Amniotic epithelial cell (primary cell): ENCODE measurements at regions not wholly inside any gene's neighbourhood (a gene's known extent, or its start where the extent isn't known, plus 50 kb on each side); places are given as distances from the start of the nearest gene placed in this dataset.

Source experiments
- DNase-seq: peaks from one replicate; pipeline ENCODE4 v3.0.0-alpha.2; 2010; ENCODE audit warnings: low read depth

- DNase-seq, result no peak
Observed at GRCh38 chr16:49127103-49127502, 154.5 kb downstream of the CBLN1 start.

GRCh38 chr16:49121636-49122035, 160.0 kb downstream of the CBLN1 start:
- DNase-seq, result no peak

GRCh38 chr16:49120631-49121030, 161.0 kb downstream of the CBLN1 start:
- no peak for DNase-seq

GRCh38 chr16:49116873-49117272, 164.8 kb downstream of the CBLN1 start:
- no peak for DNase-seq

- no peak for DNase-seq
Observed at GRCh38 chr16:49115956-49116355, 165.7 kb downstream of the CBLN1 start.

- DNase-seq, result no peak
Observed at GRCh38 chr16:49112754-49113153, 168.9 kb downstream of the CBLN1 start.

GRCh38 chr16:49111351-49111750, 170.3 kb downstream of the CBLN1 start:
- no peak for DNase-seq

GRCh38 chr16:49108611-49109010, 173.0 kb downstream of the CBLN1 start:
- DNase-seq, result no peak

GRCh38 chr16:49103298-49103697, 178.3 kb downstream of the CBLN1 start:
- no peak for DNase-seq

GRCh38 chr16:49101997-49102396, 179.6 kb downstream of the CBLN1 start:
- DNase-seq, result no peak

GRCh38 chr16:49100366-49100765, 181.3 kb downstream of the CBLN1 start:
- no peak for DNase-seq

GRCh38 chr16:49097964-49098363, 183.7 kb downstream of the CBLN1 start:
- DNase-seq, result no peak

GRCh38 chr16:49096176-49096945, 185.3 kb downstream of the CBLN1 start:
- DNase-seq, result no peak

GRCh38 chr16:49095539-49095938, 186.1 kb downstream of the CBLN1 start:
- no peak for DNase-seq

- DNase-seq, result no peak
Observed at GRCh38 chr16:49094471-49094870, 187.2 kb downstream of the CBLN1 start.

GRCh38 chr16:49093939-49094338, 187.7 kb downstream of the CBLN1 start:
- DNase-seq, result no peak

- no peak for DNase-seq
Observed at GRCh38 chr16:49092704-49093103, 188.9 kb downstream of the CBLN1 start.

- DNase-seq, result no peak
Observed at GRCh38 chr16:49089533-49089932, 192.1 kb downstream of the CBLN1 start.

GRCh38 chr16:49089039-49089438, 192.6 kb downstream of the CBLN1 start:
- no peak for DNase-seq

- no peak for DNase-seq
Observed at GRCh38 chr16:49085686-49086085, 196.0 kb downstream of the CBLN1 start.

- no peak for DNase-seq
Observed at GRCh38 chr16:49084628-49085390, 196.8 kb downstream of the CBLN1 start.

- no peak for DNase-seq
Observed at GRCh38 chr16:49081554-49081953, 200.1 kb downstream of the CBLN1 start.

- no peak for DNase-seq
Observed at GRCh38 chr16:49081086-49081485, 200.6 kb downstream of the CBLN1 start.

- DNase-seq, result no peak
Observed at GRCh38 chr16:49078571-49078970, 203.1 kb downstream of the CBLN1 start.
